Activated CD8-positive, alpha-beta memory T cell treated with anti-CD3 and anti-CD28 coated beads for 36 hours (primary cell): ENCODE measurements at regions not wholly inside any gene's neighbourhood (a gene's known extent, or its start where the extent isn't known, plus 50 kb on each side); places are given as distances from the start of the nearest gene placed in this dataset.
"Not testable (repeated sequence)": the region's sequence is repeated elsewhere in the genome, so short reads cannot be mapped to it uniquely, and the experiment has no call there.

Experiments
- CTCF ChIA-PET: fragments of 350-600 bp; sonication (Branson Sonifier 250); formaldehyde crosslinking; loops from one replicate; lab custom pipeline; 2021; ENCODE audit warnings: antibody characterized with exemption; lab: Charles Lee
- POLR2A ChIA-PET: fragments of 350-600 bp; sonication (Branson Sonifier 250); formaldehyde crosslinking; loops from one replicate; lab custom pipeline; 2021; ENCODE audit warnings: antibody characterized with exemption; lab: Charles Lee

GRCh38 chr6:26720663-26721218, 61.2 kb upstream of the ZNF322 start:
- POLR2A ChIA-PET, CTCF ChIA-PET: not testable (repeated sequence)

- CTCF ChIA-PET: not testable (repeated sequence)
These were observed 70.6 kb upstream of the ZNF322 start for GRCh38 chr6:26730019-26730766.

DNA sequence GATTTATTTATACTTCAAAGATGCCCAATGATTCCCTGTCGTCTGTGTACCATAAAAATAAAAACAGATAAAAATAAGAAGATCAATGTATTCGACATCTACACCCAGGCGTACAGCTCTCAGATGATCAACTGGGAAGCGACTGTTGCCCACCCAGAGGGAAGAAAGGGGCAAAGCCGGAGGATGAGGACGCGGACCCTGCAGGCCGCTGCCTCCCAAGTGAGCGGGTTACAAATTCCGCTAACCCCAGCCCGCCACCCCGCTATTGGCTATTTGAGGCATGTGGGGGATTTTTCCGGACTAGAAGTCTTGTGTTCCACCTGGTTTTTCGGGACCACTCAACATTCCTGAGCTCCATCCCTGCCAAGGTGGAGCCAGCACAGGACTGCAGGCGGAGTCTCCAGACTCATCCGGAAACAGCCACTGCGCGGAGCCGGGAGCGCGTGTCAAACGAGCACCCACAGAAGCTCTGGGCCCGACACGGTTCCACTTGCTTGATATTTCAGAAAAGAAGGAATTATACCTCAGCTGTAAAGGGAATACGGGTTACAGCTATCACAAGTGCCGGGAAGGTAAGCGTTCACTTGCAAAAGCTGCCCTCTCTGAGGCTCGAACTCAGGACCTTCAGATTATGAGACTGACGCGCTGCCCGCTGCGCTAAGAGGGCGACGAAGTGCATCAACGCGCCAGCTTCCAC, 75.4 kb upstream of the ZNF322 start:
- CTCF ChIA-PET, POLR2A ChIA-PET: not testable (repeated sequence)

More at GRCh38 chr6:26730019-26730766, 70.6 kb upstream of the ZNF322 start:
- POLR2A ChIA-PET: not testable (repeated sequence)

DNA sequence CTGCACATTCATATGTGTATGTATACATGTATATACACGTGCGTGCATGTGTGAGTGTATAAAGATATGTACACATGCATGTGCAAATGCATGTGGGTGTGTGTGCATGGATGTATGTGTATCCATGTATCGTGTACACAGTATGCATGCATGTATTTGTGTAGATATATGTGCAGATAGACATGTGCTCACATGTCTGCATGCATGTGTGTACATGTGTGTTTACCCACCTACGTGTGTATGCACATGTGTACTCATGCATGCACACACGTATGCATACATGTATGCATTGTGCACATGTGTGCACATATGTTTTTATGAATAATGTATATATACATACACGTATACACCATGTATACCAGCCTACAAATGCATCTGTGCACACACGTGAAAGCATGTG, 80.3 kb upstream of the ZNF322 start:
- ChIA-PET POLR2A (no interaction called here), CTCF (no interaction called here)

- CTCF ChIA-PET: no interaction called here
- POLR2A ChIA-PET: no interaction called here
These were observed 83.7 kb upstream of the ZNF322 start for GRCh38 chr6:26743157-26743821.

GRCh38 chr6:26743941-26744699, 84.6 kb upstream of the ZNF322 start:
- ChIA-PET CTCF (no interaction called here), POLR2A (no interaction called here)

- CTCF ChIA-PET, POLR2A ChIA-PET: not testable (repeated sequence)
These were observed 85.3 kb upstream of the ZNF322 start for GRCh38 chr6:26744837-26745282.

- CTCF ChIA-PET, POLR2A ChIA-PET: not testable (repeated sequence)
These were observed 86.4 kb upstream of the ZNF322 start for GRCh38 chr6:26745964-26746363.

GRCh38 chr6:26749126-26749758, 89.7 kb upstream of the ZNF322 start:
- CTCF ChIA-PET, POLR2A ChIA-PET: not testable (repeated sequence)

- CTCF ChIA-PET, POLR2A ChIA-PET: not testable (repeated sequence)
These were observed 90.2 kb upstream of the ZNF322 start for GRCh38 chr6:26749759-26750126.

DNA sequence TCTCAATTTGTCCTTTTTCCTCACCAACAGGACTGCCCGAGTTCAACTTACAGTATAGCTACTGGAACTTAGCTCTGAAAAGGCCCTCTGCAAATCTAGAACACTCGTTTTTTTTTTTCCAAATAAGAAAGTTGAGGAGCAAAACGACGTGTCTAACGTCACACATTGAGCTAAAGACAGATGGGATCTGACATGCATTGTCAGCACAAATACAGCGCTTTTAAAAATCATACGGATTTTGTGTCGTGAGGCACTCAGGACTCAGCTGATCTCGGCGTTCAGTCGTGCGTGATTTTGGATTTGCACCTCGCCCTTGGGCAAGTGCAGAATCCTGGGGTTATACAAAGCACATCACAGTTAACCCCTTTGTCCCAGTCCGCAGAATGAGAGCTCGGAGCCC, 94.7 kb upstream of the ZNF322 start:
- ChIA-PET POLR2A (no interaction called here), CTCF (no interaction called here)

GRCh38 chr6:26754801-26755200, 95.3 kb upstream of the ZNF322 start:
- POLR2A ChIA-PET, CTCF ChIA-PET: not testable (repeated sequence)

DNA sequence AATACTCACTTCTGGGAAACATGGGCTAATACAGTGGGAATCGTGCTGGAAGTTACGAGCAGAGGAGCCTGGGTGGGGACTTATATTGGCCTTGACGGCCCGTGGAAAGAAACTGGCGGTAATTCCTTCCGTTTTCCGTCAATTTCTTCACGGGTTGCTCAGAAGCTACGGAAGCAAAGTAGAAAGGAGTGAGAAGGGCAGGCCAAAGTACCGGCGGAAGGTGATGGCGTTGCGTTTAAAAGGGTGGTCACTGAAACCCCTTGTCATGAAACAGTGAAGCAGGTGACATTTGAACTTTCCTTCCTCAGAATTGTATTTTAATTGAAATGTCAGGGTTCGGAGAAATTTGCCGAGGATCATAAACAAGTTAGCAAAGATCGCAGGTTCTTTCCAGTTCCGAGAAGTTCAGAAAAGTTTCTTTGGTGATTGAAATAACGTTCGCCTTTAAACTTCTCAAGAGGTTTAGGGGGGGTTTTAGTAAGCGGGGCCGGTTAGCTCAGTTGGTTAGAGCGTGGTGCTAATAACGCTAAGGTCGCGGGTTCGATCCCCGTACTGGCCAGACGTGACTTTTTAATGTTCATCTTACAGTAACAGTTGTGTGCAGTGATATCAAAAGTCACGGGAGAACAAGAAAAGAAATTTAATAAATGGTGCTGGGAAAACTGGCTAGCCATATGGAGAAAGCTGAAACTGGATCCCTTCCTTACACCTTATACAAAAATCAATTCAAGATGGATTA, 96.7 kb upstream of the ZNF322 start:
- CTCF ChIA-PET, POLR2A ChIA-PET: not testable (repeated sequence)

- POLR2A ChIA-PET, CTCF ChIA-PET: not testable (repeated sequence)
These were observed 106.8 kb upstream of the ZNF322 start for GRCh38 chr6:26766203-26766902.

DNA sequence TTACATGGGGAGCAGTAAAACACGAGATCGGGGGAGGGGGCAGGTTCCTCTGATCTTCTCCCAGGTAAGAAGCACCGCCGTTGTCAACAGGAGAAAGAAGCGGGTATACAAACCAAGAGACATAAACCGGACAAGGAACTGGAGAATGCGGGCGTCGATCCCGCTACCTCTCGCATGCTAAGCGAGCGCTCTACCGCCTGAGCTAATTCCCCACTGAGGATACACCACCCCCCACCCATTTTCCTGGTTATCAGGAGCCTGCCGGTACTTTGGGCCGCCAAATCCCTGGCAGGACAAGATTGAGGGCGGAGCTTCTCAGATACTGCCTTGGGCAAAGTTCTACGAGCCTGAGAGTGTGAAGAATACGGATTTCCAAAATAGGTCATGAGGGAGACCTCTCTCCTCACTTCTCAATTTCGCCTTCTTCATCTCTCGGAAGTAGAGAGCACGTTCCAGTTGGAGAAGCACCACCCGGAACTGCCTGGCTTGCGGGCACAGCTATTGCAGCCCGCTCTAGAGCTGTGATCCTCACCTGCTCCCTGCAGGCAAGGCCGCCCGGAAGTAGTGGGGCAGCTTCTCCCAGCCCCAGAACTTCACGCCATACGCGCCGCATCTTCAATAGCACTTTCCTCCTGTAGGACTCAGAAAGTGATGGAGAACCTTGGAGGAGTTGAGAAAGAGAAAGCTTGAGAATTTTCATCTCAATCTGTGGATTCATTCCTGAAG, 111.6 kb upstream of the ZNF322 start:
- POLR2A ChIA-PET, CTCF ChIA-PET: not testable (repeated sequence)

GRCh38 chr6:26773414-26773813, 113.9 kb upstream of the ZNF322 start:
- CTCF ChIA-PET, POLR2A ChIA-PET: not testable (repeated sequence)

DNA sequence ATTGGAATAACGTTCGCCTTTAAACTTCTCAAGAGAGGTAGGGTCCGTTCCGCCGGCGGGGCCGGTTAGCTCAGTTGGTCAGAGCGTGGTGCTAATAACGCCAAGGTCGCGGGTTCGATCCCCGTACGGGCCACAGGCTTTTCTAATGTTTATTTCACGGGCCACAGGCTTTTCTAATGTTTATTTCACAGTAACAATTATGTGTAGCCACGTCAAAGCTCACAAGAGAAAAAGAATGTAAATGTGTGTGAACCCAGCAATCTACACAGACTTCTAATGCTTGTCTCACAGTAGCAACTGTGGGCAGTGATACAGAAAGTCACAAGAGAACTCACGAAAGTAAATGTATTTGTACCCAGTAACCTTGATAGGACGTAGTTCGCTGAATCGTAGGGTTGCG, 121.0 kb upstream of the ZNF322 start:
- POLR2A ChIA-PET: not testable (repeated sequence)

More for the DNA sequence above, 121.0 kb upstream of the ZNF322 start:
- CTCF ChIA-PET: not testable (repeated sequence)
